ENCODE measurements at regions not wholly inside any gene's neighbourhood (a gene's known extent, or its start where the extent isn't known, plus 50 kb on each side); places are given as distances from the start of the nearest gene placed in this dataset.

DNA sequence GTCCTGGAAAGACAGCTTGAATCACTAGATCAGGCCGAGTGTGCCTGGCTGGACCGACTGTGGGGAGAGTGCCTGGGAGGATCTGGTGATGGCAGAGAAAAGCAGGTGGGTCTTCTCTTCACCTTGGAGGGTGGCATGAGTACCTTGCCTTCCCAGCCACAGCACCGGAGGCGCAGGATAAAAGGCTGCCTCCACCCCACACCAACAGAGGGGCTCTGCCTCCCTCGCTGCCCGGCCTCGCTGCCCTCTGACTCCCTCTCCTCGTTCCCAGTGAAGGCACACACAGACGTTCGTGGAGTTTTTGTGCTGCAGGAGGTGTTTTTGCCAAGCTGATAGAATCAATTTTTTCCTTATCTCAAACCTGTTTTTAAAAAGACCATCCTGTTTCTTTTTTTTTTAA is 71.4 kb upstream of the HAAO start:
- no peak for DNase-seq

DNA sequence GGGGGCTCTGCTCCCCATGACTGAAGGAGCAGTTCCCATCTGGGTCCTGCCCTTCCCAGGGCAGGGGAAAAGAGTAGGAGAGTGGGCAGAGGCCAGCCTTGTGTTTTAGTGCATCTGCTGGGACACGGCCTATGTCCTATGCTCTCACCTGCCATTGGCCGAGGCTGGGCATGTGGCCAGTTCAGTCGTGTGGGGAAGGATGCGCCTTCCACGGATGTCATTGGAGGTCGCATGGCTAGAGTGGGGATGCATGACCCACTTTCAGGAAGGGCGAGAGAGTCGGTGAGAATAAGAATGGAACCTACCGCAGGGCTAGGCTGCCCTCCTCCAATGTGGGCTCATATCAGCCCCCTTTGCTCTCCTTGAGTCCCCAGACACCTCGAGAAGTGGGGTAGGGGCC is 70.9 kb upstream of the HAAO start:
- no peak for DNase-seq

DNA sequence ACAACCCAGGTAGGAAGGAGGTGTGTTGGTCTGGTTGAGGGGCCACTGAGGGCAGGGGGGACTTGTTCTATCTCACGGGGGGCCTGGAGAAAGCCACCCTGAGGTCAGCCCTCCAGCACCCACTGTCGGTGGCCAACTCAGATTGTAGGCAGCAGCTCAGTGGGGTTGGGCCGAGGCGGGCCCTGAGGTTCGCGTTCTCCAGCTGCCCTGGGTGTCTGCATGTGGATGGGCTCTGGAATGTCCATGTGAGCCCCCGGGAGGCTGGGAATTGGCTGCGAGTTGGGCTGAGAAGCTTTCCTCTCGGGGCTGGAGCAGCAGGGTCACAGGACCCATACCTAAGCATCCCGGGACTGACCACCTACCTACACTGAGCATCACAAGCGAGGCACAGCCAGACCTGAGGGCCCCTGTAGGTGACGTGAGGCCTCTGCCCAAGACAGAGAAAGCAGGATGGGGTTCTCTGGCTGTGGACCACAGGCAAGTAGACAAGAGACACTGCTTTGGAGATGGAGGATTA is 70.3 kb upstream of the HAAO start:
- no peak for DNase-seq

DNA sequence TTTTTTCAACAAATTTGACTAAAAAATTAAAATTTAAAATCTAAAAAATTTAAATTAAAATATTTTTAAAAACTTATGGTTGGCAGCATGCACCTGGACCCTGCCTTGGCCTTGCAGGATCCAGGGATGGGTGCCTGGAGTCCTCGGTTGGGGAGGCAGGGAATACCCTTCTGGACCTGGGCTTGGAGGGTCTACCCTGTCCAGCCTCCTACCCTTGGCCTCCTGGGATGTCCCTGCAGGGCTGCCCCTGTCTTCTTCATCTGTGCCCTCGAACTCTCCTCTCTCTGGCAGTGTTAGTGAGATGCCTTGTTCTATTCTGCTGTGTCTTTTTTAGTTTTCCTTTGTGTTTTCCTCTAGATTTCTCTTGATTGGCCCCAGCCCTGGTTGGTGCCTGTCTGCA is 68.9 kb upstream of the HAAO start:
- DNase-seq: no peak

DNA sequence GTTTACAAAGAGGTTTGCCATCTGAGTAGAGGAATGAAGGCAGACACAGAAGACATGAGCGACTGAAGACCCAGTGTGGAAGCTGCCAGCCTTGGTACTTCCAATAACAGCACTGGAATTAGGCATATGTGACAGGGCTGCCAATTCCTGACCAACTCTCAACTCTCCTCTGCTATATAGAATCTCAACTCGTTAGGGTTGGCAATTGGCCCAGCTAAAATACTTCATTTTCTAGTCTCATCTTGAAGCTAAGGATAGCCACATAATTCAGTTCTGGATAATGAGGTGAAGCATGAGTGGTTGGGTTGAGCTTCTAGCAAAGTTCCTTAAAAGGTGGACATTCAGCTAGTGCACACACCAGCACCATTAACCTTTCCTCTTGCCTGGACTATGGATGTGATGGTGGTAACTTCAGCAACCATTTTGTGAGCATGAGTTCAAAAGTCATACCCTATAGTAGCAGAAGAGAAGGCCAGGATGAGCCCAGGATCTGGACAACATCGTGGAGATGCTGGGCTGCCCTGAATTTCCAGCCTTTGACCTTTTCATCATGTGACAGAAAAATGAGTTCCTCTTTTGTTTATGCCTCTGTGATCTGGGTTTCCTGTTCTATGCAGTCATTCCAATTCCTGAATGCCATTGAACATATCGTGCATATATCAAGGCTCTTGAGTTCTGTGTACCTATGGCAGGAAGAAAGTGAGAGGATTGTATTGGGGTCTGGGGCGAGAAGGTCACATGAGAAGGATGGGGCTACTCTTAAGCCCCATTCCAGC is 68.1 kb upstream of the HAAO start:
- no peak for DNase-seq

DNA sequence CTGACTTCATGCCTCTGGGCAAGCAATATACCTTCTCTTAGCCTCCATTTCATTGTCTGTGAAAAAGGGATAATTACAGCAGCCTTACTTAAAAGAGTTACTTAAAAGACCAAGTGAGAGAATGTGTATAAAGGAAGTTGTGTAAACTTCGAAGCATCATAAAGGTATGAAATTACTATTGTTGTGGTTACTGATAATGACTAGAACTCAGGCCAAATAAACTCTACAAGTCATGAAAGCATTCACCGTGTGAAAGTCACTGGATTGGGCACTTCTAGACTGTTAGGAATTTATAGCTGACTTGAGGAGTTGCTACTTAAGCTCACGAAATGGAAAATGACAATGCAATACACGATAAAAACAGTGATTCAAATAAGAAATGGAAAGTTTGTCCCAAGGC is 67.4 kb upstream of the HAAO start:
- no peak for DNase-seq

DNA sequence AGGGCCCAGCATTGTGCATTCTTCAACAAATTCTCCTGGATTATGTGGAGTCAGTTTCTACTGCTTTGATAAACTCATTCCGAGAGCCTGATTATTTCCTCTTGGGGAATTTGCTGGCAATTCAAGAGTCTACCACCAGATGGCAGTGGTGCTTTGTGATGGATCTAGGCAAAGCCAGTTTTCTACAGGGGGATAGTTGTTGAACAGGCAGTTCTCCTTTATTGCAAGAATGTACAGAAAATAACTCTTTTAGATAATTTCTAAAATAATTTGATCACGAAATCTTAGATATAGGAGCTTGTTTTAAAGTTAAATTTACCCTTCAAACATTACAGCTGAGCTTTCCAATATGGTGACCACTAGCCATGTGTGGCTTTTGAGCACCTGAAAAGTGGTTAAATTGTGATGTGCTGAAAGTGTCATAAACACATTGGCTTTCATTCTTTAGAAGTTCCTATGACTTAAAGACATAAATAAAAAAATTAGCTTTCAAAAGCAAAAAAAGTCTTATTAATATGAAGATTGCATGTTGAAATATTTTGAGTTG is 66.7 kb upstream of the HAAO start:
- DNase-seq: no peak

DNA sequence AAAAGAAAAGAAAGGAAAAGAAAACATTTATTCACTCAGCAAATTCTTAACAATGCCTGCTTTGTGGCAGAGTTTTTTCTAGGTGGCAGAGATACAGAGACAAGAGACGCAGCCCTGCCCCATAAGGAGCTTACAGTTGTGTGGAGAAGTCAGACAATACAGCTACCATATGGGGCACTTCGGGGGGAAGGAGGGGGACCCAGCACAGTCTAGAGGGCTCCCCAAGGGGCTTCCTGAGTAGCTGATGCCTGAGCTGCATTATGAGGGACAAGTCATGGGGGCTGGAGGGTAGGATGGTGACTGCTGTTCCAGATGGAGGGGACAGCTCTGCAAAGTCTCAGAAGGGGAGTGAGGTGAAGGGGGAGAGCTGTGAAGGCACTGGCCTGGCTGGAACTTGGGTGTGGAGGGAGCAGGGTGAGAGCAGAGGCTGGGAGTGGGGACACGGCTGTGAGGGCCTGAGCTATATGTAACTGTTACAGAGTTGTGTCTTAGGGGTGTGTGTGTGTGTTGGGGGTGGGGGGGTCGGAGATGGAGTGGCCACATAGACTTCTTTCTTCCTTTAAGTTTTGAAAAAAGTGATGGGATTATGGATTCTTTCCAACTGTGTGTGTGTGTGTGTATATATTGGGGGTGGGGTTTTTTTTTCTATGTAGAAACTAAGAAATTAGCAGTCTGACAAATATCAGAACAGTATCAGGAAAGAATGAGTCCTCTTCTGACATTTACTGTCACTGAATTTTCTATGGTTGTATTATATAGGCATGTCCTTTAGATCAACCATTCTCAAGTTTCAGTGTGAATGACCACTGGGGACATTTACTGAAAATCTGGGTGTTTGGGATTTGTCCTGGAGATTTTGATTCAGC is 66.0 kb upstream of the HAAO start:
- DNase-seq: no peak

DNA sequence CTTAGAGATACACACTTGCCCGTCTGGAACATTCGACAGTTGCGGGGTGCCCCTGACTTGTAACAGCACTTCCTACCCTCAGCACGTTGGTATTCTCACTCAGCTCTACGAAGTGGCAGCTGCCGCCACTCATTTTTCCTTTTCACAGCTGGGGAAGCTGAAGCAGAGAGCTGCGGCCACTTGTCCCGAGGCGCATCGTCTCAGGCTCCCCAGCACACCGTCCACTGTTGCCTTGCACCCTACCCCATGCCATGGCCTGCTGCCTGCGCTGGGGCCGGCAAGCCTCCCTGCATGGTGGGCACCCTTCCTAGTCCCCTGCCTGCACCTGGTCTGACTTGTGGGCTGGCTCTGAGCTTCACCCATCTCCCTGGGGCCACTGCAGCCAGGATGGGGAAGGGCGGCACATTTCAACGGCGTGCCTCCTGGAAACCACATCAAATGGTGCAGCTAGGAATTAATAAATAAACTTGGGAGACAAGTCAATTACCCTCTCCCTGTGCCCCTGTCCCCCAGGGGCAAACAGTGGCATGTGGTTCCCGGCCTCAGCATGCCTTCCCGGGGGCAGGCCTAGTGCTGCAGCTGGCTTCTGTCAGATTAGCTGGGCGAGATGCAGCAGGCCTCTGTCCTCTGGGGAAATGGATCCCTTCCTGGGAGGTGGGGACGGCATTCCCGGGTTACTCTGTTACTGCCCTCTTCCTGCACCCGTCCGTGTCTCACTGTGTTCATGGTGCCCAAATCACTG is 64.7 kb upstream of the HAAO start:
- DNase-seq: no peak

DNA sequence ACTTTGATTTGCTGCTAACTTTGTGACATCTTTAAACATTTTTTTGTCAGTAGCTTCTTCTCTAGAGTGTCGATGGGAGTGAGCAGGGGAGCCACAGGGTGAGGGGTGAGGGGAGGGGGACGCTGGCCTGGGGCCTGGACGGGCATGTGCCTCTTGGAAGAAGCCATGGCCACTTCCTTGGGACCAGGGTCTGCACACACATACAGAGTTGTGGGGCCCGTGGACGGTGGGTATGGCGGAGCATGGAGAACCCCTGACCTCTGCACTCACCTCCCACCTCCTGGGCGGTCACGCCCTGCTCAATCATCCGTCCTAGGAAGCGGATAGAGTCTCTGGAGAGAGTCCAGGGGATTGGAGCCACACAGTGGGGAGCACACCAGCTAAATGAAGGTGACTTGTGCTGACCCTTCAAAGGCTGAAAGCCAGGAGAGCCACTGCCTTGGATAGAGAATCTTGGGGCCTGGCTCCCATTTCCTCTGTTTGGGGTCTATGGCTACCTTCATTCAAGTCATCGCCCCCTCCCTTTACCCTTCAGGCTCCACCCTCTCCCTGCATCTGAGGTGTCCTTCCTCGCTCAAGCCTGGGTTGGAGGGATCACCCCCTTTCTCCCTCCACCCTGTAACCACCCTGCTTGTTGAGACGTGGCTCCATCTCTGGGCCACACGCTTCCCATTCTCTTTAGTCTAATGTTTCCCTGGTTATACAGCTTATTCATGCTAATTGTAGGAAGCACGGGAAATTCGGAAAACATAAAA is 63.9 kb upstream of the HAAO start:
- DNase-seq: no peak

DNA sequence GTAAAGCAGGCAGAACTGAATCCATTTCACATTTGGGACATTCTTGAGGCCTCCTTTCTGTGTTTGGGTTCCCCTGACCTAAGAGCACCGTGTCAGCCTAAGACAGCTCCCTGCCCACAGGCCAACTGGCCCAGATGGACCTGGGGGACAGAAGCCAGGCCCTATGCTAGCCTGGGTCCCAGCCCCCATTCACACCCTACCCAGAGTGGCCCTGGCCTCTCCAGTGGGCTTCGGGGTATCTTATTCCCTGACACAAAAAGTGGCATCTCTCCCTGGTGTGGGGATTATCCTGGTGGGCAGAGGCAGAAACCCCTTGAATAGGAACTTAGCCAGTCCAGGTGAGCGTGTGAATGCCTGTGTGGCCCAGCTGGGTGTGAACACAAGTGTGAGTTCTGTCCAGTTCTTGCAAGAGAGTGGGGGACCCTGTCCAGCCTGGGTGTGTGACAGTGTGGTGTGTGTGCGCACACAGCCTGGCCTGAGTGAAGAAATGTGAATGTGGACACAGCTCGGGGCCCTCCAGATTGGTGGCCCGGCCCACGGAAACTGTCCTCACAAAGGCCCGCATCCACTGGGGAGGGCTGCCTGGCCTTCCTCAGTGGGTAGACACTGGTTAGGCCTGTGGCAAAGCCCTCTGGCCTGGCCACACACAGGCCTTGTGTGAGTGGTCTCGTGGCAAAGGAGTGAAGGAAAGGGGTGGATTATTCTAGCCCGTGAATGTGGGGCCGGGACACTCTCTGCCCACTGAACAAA is 63.0 kb upstream of the HAAO start:
- no peak for DNase-seq

DNA sequence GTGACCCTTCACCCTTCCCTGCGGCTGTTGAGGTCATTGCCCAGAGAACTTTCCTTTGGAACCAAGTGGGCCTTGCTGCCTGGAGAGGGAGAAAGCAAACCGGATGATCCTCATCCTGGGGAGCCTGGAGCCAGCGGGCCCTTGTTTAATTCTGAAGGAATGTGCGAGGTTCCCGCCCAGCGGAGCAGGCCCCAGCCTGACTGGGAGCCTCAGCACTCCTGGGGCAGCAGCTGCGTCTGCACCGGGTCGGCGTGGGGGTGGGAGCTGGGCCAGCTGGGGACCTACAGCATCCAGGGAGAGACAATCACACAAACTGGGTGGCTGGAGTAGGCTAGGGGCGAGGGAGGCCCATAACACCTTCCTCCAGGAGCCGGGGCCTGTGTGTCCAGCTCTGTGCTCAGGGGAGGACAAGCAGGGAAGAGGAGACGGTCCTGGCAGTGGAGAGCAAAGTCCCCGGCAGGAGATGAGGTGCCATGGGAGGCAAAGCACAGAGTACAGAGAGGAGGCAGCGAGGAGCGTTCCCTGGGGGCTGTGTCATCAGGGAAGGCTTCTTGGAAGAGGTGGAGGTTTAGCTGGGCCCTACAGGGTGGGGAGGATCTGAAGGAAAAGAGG is 61.9 kb upstream of the HAAO start:
- no peak for DNase-seq

DNA sequence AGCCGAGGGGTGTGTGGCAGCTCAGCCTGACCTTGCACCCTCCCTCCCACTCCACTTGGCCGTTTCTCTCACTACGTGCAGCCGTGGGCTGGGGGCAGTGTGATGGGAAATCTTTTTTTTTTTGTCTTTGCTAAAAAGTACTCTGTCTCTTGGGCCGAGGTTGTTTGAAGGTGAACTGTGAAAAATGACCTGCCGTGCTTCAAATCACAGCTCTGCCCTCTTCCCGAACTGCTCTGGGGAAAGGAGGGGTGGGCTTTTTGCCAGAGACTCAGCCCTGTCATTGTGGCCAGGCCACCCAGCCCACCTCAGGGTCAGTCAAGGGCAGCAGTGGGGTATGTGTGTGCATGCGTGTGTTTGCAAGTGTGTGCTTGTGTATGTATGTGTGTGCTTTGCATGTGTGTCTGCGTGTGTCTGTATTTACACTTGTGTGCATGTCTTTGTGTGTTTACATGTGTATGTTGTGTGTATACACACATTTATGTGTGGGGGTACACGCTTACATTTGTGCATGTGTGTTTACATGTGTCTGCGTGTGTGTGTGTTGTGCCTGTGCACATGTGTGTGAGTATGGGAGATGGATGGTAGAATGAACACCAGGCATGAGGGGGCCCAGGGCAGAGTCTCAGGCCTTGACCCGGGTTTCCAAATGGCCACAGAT is 61.3 kb upstream of the HAAO start:
- DNase-seq: no peak

DNA sequence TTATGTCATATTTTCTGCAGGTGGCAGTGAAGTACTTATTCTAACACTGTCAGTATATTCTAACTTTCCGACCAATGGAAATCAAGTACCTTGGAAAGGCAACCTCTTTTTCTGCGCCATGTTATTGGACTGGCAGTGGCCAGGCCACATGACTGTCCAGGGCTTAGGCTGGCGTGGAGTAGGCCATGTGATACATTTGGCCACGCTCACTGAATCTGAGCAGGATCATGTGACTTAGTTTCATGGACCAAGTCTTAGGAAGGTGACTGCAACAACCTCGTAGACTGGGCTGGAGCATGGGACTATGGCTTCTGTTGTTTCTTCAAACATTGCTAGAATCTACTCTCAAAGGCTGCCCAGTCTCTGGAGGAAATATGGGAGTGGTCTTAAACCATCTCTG is 60.4 kb upstream of the HAAO start:
- DNase-seq: no peak

DNA sequence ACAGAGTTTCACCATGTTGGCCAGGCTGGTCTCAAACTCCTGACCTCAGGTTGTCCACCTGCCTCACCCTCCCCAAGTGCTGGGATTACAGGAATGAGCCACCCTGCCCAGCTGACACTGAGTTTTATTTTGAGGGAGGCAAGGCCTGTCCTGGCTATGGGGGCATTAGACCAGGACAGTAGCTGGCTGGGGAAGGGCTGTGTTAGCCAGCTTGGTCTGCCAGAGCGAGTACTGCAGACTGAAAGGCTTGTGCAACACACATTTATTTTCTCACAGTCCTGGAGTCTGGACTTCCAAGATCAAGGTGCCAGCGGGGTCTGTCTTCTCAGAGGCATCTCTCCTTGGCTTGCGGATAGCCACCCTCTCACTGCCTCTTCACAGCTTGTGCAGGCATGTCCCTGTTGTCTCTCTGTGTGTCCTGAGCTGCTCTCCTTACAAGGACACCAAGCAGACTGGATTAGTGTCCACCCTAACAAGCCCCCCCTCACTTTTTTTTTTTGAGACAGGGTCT is 59.4 kb upstream of the HAAO start:
- no peak for DNase-seq

DNA sequence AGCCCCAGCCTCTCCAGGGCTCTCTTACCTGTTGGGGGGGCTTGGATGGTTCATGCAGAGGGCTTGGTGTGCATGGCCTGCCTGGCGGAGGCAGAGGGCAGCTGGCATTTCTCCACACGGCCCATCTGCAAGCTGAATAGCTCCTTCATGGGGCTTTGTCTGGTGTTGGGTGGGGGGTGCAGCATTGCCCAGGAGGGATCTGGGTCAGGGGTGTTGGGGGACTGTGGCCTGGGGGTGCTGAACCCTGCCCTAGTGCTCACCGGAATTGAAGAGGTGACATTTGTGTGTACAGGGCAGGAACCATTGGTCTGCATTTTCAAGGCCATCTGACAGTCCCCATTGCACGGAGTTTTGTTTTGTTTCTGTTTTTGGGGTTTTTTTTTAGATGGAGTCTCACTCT is 58.8 kb upstream of the HAAO start:
- DNase-seq: no peak

DNA sequence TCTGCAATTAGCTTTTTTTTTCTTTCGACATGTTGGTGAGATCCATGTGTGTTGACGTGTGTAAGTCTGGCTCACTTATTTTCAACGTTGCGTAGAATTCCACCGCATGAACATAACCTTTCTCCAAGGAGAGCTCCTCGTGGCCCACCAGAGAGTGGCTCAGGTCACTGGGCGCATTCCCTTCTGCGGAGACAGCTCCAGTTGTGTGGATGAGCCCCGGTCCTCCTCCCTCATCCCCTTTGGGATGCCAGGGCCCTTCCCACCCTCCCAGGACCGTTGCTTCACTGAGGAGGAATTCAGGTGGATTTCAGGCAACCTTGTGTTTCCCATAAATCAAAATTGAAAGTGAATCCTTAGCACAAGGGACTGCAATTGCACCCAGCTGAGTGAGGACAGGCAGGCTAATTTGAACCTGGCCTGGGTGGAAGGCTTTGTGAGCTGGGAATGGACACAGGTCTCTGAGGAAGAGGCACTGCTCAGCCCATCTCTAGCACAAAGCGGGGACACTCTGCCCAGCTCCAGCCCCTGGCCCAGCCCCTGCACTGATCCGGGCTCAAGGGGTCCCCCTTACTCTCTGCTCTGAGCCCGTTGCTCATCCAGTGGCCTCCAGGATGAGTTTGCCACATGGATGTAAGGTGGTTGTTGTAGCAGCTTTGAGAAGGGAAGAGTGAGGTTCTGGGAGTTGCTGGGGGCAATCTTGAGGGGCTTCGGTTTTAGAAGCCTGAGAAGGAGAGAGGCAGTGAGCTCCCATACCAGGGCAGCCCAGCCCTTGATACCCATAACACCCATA is 57.8 kb upstream of the HAAO start:
- no peak for DNase-seq

DNA sequence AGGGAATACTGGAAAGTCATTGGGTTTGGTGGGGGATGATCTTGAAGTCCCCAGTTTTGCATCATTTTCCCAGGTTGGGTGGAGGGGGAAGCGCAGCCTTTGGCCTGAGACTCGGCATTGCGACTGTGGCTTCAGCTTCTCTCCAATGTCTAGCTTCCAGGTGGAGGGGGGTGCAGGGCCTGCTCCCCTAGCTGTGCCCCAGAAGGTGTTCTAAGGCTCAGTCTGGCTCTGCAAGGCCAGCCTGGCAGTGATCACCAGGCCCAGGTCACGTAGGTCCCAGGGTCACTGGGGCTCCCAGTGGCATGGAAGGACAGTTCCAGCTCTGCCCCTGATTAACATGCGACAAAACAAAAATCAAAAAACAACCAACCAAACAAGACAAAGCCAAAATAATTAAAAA is 56.9 kb upstream of the HAAO start:
- DNase-seq: no peak

DNA sequence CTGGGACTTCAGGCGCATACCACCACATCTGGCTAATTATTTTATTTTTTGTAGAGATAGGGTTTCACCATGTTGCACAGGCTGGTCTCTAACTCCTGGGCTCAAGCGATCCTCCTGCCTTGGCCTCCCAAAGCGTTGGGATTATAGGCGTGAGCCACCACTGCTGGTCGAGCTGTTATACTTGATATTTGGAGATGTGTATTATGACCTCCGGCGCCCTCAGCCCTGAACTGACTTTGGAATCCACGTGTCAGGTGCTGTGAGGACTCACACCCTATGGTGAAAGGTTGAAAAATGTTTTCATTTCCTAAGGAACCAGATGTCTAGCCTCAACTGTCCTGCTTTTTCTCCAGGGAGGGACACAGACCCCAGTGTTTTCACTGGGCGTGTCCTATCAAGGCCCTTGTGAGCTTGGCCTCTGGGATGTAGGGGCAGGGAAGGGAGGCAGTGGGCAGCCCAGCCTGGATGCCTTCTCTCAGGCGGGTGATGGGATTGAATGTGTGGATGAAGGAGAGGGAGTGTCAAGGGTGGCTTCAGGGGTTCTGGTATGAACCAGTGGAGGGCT is 56.4 kb upstream of the HAAO start:
- DNase-seq: no peak

All from NCI-H446 treated with DMSO at 0.1 percent for 48 hours (cell line).